GM12878 (cell line): ENCODE measurements at regions not wholly inside any gene's neighbourhood (a gene's known extent, or its start where the extent isn't known, plus 50 kb on each side); places are given as distances from the start of the nearest gene placed in this dataset.

Experiments
- ATAC-seq: fragments of 200-7000 bp; cut with Tn5 transposase; 3 replicates; pipeline ENCODE4 v1.9.1; 2020; ENCODE audit warnings: mild to moderate bottlenecking, moderate library complexity
- BruUV-seq: library from RNA; stranded (reverse); fragments of 400-500 nt; replicated peaks from 2 replicates; lab custom pipeline; 2021; lab: Mats Ljungman, UMichigan
- CTCF ChIA-PET: fragments of 300-600 bp; sonication (Branson Sonifier 250); formaldehyde crosslinking; extraction: SDS; loops from one replicate; lab custom pipeline; 2021; ENCODE audit warnings: inconsistent platforms; lab: Yijun Ruan, JAX
- POLR2A ChIA-PET: fragments of 350-600 bp; formaldehyde crosslinking; extraction: SDS; loops from one replicate; lab custom pipeline; 2021; ENCODE audit warnings: inconsistent platforms; lab: Charles Lee
- RAD21 ChIA-PET: fragments of 300-600 bp; sonication (Branson Sonifier 250); formaldehyde crosslinking; loops from one replicate; lab custom pipeline; 2023; ENCODE audit warnings: antibody characterized with exemption; ENCODE audit not compliant: unreplicated experiment; lab: Charles Lee
- SMC1A ChIA-PET: fragments of 300-600 bp; sonication (Branson Sonifier 250); formaldehyde crosslinking; loops from one replicate; lab custom pipeline; 2023; ENCODE audit not compliant: unreplicated experiment, uncharacterized antibody; lab: Charles Lee
- DNase-seq: peaks from one replicate; pipeline ENCODE4 v3.0.0-alpha.2; 2011; ENCODE audit warnings: low read depth, low spot score
- FAIRE-seq: peaks from 3 replicates; lab custom pipeline; 2011; peaks lifted over from hg19 to GRCh38; lab: Jason Lieb, UNC
- H2AFZ ChIP-seq: 2 replicates; pipeline ENCODE4 v1.6.0; 2011; ENCODE audit warnings: low read depth, low read length, control low read depth; ENCODE audit not compliant: control insufficient read depth
- H3K27ac ChIP-seq: 2 replicates; pipeline ENCODE4 v1.5.1; 2011; ENCODE audit warnings: control low read depth; ENCODE audit not compliant: control insufficient read depth, insufficient read depth
- H3K27me3 ChIP-seq, 2 experiments: replicated peaks in 1 of 2; 2 replicates each; pipeline versions ENCODE4 v1.6.0 to v1.6.1; 2011; ENCODE audit warnings: low read length in 1 of 2; ENCODE audit not compliant: control insufficient read depth in 2 of 2, insufficient read depth in 2 of 2
- H3K36me3 ChIP-seq, 2 experiments: 2 replicates each; pipeline ENCODE4 v1.5.1; 2011; ENCODE audit warnings: low read length in 1 of 2; ENCODE audit not compliant: control insufficient read depth in 2 of 2, insufficient read depth in 2 of 2
- H3K4me1 ChIP-seq: 2 replicates; pipeline ENCODE4 v1.6.1; 2011; ENCODE audit warnings: mild to moderate bottlenecking, low read length, moderate library complexity, mixed read lengths; ENCODE audit not compliant: control insufficient read depth, insufficient read depth
- H3K4me2 ChIP-seq: 2 replicates; pipeline ENCODE4 v1.6.0; 2011; ENCODE audit warnings: control low read depth; ENCODE audit not compliant: control insufficient read depth, insufficient read depth
- H3K4me3 ChIP-seq: fragments of 200-600 bp; sonication (generic); 2 replicates; pipeline ENCODE4 v1.5.1; 2016
- H3K79me2 ChIP-seq: 2 replicates; pipeline ENCODE4 v1.6.0; 2011; ENCODE audit warnings: low read length; ENCODE audit not compliant: control insufficient read depth, insufficient read depth
- H3K9ac ChIP-seq: 2 replicates; pipeline ENCODE4 v1.8.0; 2011; ENCODE audit warnings: low read length, control low read depth, mixed read lengths; ENCODE audit not compliant: control insufficient read depth, insufficient read depth
- H3K9me3 ChIP-seq: replicated peaks from 3 replicates; pipeline ENCODE4 v1.5.1; 2011; ENCODE audit warnings: mild to moderate bottlenecking, low read length; ENCODE audit not compliant: control insufficient read depth, insufficient read depth
- H4K20me1 ChIP-seq: 2 replicates; pipeline ENCODE4 v1.6.0; 2011; ENCODE audit not compliant: control insufficient read depth, insufficient read depth
- ASH2L ChIP-seq: fragments of 300-600, 200-600 bp; sonication (generic); IDR thresholded peaks from 2 replicates; pipeline ENCODE4 v1.6.1; 2017; ENCODE audit warnings: low read depth, mild to moderate bottlenecking, borderline replicate concordance
- CBX3 ChIP-seq: fragments of 200-600 bp; sonication (generic); IDR thresholded peaks from 2 replicates; pipeline ENCODE4 v1.6.1; 2016; ENCODE audit warnings: low read depth, borderline replicate concordance
- CEBPB ChIP-seq, 2 experiments: fragments of 150-350 bp in 1 of 2; IDR thresholded peaks; 2 replicates each; pipeline ENCODE4 v1.6.1; 2012 to 2014; ENCODE audit warnings: low read depth in 2 of 2, low read length in 2 of 2, borderline replicate concordance in 1 of 2, inconsistent platforms in 1 of 2
- EED ChIP-seq: sonication (generic); IDR thresholded peaks from 2 replicates; pipeline ENCODE4 v1.6.1; 2016; ENCODE audit warnings: antibody characterized with exemption, low read depth
- EGR1 ChIP-seq, 2 experiments: IDR thresholded peaks; 1 replicate in 1 of 2; 2 replicates in 1 of 2; pipeline ENCODE4 v1.6.1; 2011 to 2012; ENCODE audit warnings: low read depth in 2 of 2, low read length in 2 of 2, borderline replicate concordance in 1 of 2, mild to moderate bottlenecking in 1 of 2, moderate library complexity in 1 of 2
- HCFC1 ChIP-seq: fragments of 150-350 bp; IDR thresholded peaks from 2 replicates; pipeline ENCODE4 v1.6.1; 2014; ENCODE audit warnings: low read length
- RBBP5 ChIP-seq: fragments of 200-600 bp; sonication (generic); conservative IDR thresholded peaks from 2 replicates; pipeline ENCODE4 v1.6.1; 2016
- SMAD1 ChIP-seq: fragments of 450-650 bp; IDR thresholded peaks from 2 replicates; pipeline ENCODE4 v1.6.1; 2018; ENCODE audit warnings: mild to moderate bottlenecking, low read depth; ENCODE audit not compliant: partially characterized antibody
- ZNF384 ChIP-seq: IDR thresholded peaks from 2 replicates; pipeline ENCODE4 v1.6.1; 2012; ENCODE audit warnings: low read depth, mild to moderate bottlenecking, low read length, improper control_type of control experiment, borderline replicate concordance
- WGBS: methylation state at CpG from one replicate; pipeline ENCODE4 v1.1.6; 2016; ENCODE audit warnings: low lambda C conversion rate; ENCODE audit not compliant: insufficient replicate concordance, insufficient coverage; ENCODE audit errors: missing lambda C conversion rate; 5-methylcytosine and 5-hydroxymethylcytosine counted together
- in situ Hi-C: fragments of 300-500 bp; cut with MboI; formaldehyde crosslinking; loops from 9 replicates; pipeline ENCODE4 v1.14.3; 2018; ENCODE audit warnings: mixed read lengths
- intact Hi-C: fragments of 100-400 bp; cut with micrococcal nuclease; formaldehyde crosslinking; loops from one replicate; pipeline ENCODE4 v1.14.2; 2022; ENCODE audit not compliant: unreplicated experiment
- TF ChIP-seq, protein P1 (sequence below): fragments of 450-650 bp; IDR thresholded peaks from 2 replicates; pipeline ENCODE4 v1.6.1; 2016; ENCODE audit warnings: mild to moderate bottlenecking
- TF ChIP-seq, protein P2 (sequence below): fragments of 450-650 bp; IDR thresholded peaks from 2 replicates; pipeline ENCODE4 v1.6.1; 2014; ENCODE audit warnings: mild to moderate bottlenecking

- Histone ChIP-seq H3K27me3 (no peaks in the 10 kb centered on the region), H3K36me3 (no peaks in the 10 kb centered on the region), H3K4me1 (no peaks in the 10 kb centered on the region), H3K9ac (no peak overlapping the region), H3K79me2 (no peaks in the 10 kb centered on the region), H3K4me3 (no peak overlapping the region), H4K20me1 (no peaks in the 10 kb centered on the region), H2AFZ (no peak overlapping the region), H3K9me3 (no peaks in the 10 kb centered on the region), H3K27ac (no peak overlapping the region), H3K4me2 (no peak overlapping the region)
- no peak for TF ChIP-seq ASH2L
- no peak for TF ChIP-seq ZNF384
- TF ChIP-seq, protein P1, sequence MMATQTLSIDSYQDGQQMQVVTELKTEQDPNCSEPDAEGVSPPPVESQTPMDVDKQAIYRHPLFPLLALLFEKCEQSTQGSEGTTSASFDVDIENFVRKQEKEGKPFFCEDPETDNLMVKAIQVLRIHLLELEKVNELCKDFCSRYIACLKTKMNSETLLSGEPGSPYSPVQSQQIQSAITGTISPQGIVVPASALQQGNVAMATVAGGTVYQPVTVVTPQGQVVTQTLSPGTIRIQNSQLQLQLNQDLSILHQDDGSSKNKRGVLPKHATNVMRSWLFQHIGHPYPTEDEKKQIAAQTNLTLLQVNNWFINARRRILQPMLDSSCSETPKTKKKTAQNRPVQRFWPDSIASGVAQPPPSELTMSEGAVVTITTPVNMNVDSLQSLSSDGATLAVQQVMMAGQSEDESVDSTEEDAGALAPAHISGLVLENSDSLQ, result no peak
- TF ChIP-seq EGR1 (IDR thresholded peaks at IDR 0.05; ENCODE audit: borderline replicate concordance in 1 of 2, low read depth in 2 of 2, low read length in 2 of 2), result no peak
- no peak for TF ChIP-seq RBBP5
- no peak for TF ChIP-seq HCFC1
- TF ChIP-seq SMAD1, result no peak
- no peak for TF ChIP-seq EED
- TF ChIP-seq, protein P2, sequence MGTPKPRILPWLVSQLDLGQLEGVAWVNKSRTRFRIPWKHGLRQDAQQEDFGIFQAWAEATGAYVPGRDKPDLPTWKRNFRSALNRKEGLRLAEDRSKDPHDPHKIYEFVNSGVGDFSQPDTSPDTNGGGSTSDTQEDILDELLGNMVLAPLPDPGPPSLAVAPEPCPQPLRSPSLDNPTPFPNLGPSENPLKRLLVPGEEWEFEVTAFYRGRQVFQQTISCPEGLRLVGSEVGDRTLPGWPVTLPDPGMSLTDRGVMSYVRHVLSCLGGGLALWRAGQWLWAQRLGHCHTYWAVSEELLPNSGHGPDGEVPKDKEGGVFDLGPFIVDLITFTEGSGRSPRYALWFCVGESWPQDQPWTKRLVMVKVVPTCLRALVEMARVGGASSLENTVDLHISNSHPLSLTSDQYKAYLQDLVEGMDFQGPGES, result no peak
- no peak for TF ChIP-seq CEBPB (IDR thresholded peaks at IDR 0.05; ENCODE audit: borderline replicate concordance in 1 of 2, low read depth in 2 of 2, low read length in 2 of 2)
- no peak for TF ChIP-seq CBX3
- ChIA-PET SMC1A (interaction anchor here (1.3 kb wide), 1 partner anchor 13 kb away, joined by 3 read pairs; no protein-coding TSS in a partner anchor), POLR2A (no interaction called here), CTCF (interaction anchor here (1.5 kb wide), 1 partner anchor 16 kb away, joined by 5 read pairs; no protein-coding TSS in a partner anchor), RAD21 (no interaction called here)
- BruUV-seq, result no TSS peak
- no peak for FAIRE-seq
- ATAC-seq, result no peak
- in situ Hi-C loops, result no loop called here
- intact Hi-C loops, result no loop called here
- DNase-seq, result no peak
- 0% methylated on average over 2 of the region's 2 CpGs for WGBS
Measured at GRCh38 chr2:108111936-108112335, 125.6 kb downstream of the SLC5A7 start.
